ENCODE measurements at regions not wholly inside any gene's neighbourhood (a gene's known extent, or its start where the extent isn't known, plus 50 kb on each side); places are given as distances from the start of the nearest gene placed in this dataset.

DNA sequence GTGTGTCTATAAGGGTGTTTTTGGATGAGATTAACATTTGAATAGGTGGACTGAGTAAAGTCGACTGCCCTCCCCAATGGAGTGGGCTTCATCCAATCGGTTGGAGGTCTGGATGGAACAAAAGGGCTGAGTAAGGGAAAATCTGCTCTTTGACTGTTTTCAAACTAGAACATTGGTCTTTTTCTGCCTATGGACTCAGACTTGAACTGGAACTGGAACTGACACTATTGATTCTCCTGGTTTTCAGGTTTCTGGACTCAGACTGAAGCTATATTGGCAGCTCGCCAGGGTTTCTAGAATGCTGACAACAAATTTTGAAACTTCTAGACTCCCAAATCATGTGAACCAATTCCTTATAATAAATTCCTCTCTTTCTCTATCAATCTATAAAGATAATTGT lies 498.9 kb upstream of the EPHA7 start:
- H3K27me3 Mint-ChIP-seq = no peaks in the 10 kb centered on the region

DNA sequence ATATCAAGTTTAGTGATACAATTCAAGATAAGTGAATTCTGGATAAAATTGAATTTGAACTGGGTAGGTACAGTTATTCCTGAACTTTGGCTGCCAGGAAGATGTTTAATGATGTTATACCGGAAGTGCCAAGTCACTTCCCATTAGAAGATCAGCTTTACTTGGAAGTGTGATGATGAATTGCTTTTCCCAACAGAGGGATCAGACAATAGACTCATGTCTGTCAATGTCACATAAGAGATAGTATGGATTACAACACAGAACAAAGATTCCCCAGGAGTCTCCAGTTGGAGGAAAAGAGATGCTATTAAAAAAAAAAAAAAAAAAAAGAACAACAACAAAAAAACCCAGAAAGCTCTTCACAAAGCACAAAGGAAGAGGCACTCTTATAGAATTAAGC lies 497.9 kb upstream of the EPHA7 start:
- DNase-seq = no peak
- ATAC-seq = no peak
- CTCF ChIA-PET = no interaction called here
- no peak overlapping the region for H3K27ac Mint-ChIP-seq
- no peaks in the 10 kb centered on the region for H3K36me3 Mint-ChIP-seq
- no peaks in the 10 kb centered on the region for H3K27me3 Mint-ChIP-seq
- no peak overlapping the region for H3K4me3 Mint-ChIP-seq
- no peaks in the 10 kb centered on the region for H3K4me1 Mint-ChIP-seq
- H3K9me3 Mint-ChIP-seq (ENCODE audit: low read depth) = no peaks in the 10 kb centered on the region

More for the DNA sequence above, 498.9 kb upstream of the EPHA7 start:
- DNase-seq = no peak
- ATAC-seq = no peak
- Mint-ChIP-seq H3K9me3 (ENCODE audit: low read depth) (no peaks in the 10 kb centered on the region), H3K4me3 (no peak overlapping the region), H3K4me1 (no peaks in the 10 kb centered on the region), H3K27ac (no peak overlapping the region), H3K36me3 (no peaks in the 10 kb centered on the region)
- CTCF ChIA-PET = no interaction called here

DNA sequence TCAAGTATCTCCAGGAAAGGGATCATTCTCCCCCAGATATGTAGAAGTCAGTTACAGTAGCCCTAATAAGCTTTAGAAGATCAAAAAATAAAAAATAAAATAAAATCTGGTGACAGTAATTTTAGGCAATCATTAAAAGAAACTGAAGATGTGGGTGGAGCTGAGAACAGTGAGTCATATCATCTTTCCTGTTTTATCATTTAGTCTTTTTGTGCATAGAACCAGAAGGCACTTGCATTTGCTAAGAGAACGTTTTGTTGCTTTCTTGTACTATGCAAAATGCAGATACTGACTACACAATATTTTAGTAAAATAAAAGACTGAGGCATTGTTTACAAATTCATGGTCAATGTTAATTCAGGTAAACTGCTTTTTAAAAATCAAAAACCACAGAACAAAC lies 497.4 kb upstream of the EPHA7 start:
- CTCF ChIA-PET = no interaction called here

DNA sequence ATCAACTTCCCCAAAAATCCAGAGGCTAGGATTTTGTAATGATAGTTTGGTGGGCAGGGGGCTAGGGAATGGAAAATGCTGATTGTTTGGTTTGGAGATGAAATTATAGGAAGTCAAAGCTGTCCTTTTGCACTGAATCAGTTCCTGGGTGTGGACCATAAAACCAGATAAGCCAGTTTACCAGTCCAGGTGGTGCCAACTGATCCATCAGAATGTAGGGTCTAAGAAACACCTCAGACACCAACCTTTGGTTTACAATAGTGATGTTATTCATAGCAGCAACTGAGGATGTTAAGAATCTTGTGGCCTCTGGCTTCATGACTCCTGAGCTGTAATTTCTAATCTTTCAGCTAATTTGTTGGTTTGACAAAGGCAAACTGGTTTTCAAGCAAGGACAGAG lies 496.6 kb upstream of the EPHA7 start:
- Mint-ChIP-seq H3K36me3 (no peaks in the 10 kb centered on the region), H3K4me3 (no peak overlapping the region), H3K9me3 (ENCODE audit: low read depth) (no peaks in the 10 kb centered on the region), H3K4me1 (no peaks in the 10 kb centered on the region), H3K27ac (no peak overlapping the region), H3K27me3 (no peaks in the 10 kb centered on the region)
- DNase-seq (no peak), ATAC-seq (no peak)
- CTCF ChIA-PET = no interaction called here

More for the DNA sequence above, 497.4 kb upstream of the EPHA7 start:
- DNase-seq = no peak
- Mint-ChIP-seq H3K27ac (no peak overlapping the region), H3K36me3 (no peaks in the 10 kb centered on the region), H3K4me1 (no peaks in the 10 kb centered on the region), H3K27me3 (no peaks in the 10 kb centered on the region), H3K4me3 (no peak overlapping the region), H3K9me3 (ENCODE audit: low read depth) (no peaks in the 10 kb centered on the region)
- ATAC-seq = no peak

DNA sequence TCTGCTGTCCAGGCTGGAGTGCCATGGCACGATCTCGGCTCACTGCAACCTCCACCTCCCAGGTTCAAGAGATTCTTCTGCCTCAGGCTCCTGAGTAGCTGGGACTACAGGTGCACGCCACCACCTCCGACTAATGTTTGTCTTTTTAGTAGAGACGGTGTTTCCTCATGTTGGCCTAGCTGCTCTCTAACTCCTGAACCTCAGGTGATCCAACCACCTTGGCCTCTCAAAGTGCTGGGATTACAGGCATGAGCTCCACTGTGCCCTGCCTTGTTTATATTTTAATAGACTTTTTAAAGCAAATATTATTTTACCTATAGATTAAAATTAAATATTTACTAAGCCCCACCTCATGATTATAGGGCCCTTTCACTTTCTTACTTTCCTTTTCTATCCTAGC lies 483.2 kb upstream of the EPHA7 start:
- Mint-ChIP-seq H3K27me3 (no peaks in the 10 kb centered on the region), H3K27ac (no peak overlapping the region), H3K4me1 (no peaks in the 10 kb centered on the region), H3K36me3 (no peaks in the 10 kb centered on the region), H3K9me3 (ENCODE audit: low read depth) (no peaks in the 10 kb centered on the region), H3K4me3 (no peak overlapping the region)
- DNase-seq (no peak), ATAC-seq (no peak)
- CTCF ChIA-PET = no interaction called here

DNA sequence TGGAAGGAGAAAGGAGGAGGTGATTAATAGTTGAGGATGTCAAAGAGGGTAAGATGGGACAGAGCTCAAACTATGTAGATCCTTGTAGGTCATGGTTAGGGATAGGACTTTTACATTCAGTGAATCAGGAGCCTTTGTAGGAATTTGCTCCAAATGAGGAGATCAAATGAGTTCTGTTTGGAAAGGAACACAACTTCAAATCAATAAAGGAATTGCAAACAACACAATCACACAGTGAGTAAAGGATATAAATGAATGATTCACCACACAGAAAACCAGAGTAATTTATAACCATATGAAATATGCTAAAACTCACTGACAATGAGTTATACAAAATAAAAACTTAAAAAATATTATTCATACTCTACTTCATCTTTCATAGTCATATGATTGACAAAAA lies 480.8 kb upstream of the EPHA7 start:
- H3K27me3 Mint-ChIP-seq = no peaks in the 10 kb centered on the region

DNA sequence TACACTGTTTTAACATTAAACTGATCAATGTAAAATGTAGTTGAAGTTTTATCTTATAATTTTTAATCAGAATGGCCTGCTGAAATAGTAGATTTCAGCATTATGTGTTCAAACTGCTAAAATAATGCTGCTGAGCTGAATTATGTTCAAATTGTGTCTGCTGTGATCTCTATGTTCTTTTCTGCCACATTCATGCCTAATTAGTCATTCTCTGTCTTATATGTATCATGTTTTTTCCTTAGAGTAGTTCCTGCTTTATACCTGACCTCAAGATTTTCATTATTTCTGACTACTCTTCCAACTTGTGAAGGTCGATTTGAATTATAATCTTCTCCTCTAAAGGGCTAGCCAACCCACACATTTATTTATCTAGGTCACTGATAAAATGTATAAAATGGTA lies 476.7 kb upstream of the EPHA7 start:
- no peak overlapping the region for H3K4me3 Mint-ChIP-seq
- ATAC-seq (no peak), DNase-seq (no peak)
- H3K4me1 Mint-ChIP-seq = no peaks in the 10 kb centered on the region
- CTCF ChIA-PET = no interaction called here
- H3K9me3 Mint-ChIP-seq (ENCODE audit: low read depth) = peaks cover 5% of the 10 kb centered on the region
- no peaks in the 10 kb centered on the region for H3K27me3 Mint-ChIP-seq
- no peaks in the 10 kb centered on the region for H3K36me3 Mint-ChIP-seq
- no peak overlapping the region for H3K27ac Mint-ChIP-seq

More for the DNA sequence above, 480.8 kb upstream of the EPHA7 start:
- H3K27ac Mint-ChIP-seq = no peak overlapping the region
- peaks cover 5% of the 10 kb centered on the region for H3K9me3 Mint-ChIP-seq (ENCODE audit: low read depth)
- H3K4me3 Mint-ChIP-seq = no peak overlapping the region
- CTCF ChIA-PET = no interaction called here
- DNase-seq (no peak), ATAC-seq (no peak)
- no peaks in the 10 kb centered on the region for H3K4me1 Mint-ChIP-seq
- H3K36me3 Mint-ChIP-seq = no peaks in the 10 kb centered on the region

DNA sequence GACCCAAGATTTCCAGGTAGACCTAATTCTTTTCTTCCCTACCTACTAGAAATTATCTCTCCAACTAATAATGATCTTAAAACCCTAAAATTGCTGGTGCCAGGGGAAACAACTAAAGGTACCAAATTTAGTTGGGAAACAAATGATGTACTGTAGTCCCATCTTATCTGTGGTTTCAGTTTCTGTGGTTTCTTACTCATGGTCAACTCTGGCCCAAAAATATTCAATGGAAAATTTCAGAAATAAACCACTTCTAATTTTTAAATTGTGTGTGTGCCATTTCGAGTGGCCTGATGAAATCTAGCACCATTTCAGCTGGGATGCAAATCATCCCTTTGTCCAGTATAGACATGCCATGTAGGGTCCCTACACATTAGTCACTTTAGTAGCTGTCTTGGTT lies 475.2 kb upstream of the EPHA7 start:
- no peaks in the 10 kb centered on the region for H3K4me1 Mint-ChIP-seq
- CTCF ChIA-PET = no interaction called here
- H3K27me3 Mint-ChIP-seq = no peaks in the 10 kb centered on the region
- peaks cover 5% of the 10 kb centered on the region for H3K9me3 Mint-ChIP-seq (ENCODE audit: low read depth)
- ATAC-seq = no peak
- no peak for DNase-seq
- H3K27ac Mint-ChIP-seq = no peak overlapping the region
- no peak overlapping the region for H3K4me3 Mint-ChIP-seq
- no peaks in the 10 kb centered on the region for H3K36me3 Mint-ChIP-seq

DNA sequence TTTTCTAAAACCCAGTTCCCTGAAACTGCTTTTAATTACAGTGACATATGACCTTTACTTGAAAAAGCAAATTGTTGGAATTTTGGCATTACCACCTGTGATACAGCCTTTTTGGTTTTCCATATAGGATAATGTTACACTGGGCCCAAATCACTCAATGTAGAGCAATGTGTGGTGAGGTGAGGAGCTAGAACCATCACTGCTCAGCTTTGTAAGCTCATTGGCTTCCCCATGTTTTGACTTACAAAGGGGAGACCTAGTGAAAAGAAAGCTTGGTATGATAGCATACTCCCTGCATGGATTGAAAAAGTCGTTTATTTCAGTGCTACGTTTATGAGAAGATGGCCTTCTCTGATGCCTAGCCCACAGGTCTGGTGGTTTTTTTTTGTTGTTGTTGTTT lies 470.4 kb upstream of the EPHA7 start:
- no peaks in the 10 kb centered on the region for H3K27me3 Mint-ChIP-seq
- H3K4me3 Mint-ChIP-seq = no peak overlapping the region
- no peak for DNase-seq
- H3K4me1 Mint-ChIP-seq = no peaks in the 10 kb centered on the region
- peaks cover 1% of the 10 kb centered on the region for H3K9me3 Mint-ChIP-seq (ENCODE audit: low read depth)
- CTCF ChIA-PET = no interaction called here
- ATAC-seq = no peak
- H3K27ac Mint-ChIP-seq = no peak overlapping the region
- no peaks in the 10 kb centered on the region for H3K36me3 Mint-ChIP-seq

DNA sequence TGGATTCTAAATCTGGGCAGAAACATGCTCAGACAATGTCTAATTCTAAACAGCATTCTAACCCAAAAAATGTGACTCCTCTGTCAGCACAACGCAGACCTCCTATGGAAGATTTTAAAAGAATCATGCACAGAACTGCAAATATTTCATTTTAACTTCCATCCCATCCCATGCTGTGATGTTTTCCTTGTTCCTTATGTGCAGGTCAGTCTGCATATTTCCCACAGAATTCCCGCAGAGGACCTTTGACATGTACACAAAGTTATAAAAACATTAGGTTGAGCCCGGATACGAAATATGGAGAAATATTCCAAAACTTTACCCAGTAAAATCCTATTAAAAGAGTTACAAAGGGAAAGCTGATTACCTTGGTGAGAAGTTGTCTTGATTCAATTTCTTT lies 467.1 kb upstream of the EPHA7 start:
- Mint-ChIP-seq H3K27ac (no peak overlapping the region), H3K4me1 (no peaks in the 10 kb centered on the region), H3K27me3 (no peaks in the 10 kb centered on the region), H3K9me3 (ENCODE audit: low read depth) (peaks cover 4% of the 10 kb centered on the region), H3K4me3 (no peak overlapping the region), H3K36me3 (no peaks in the 10 kb centered on the region)
- CTCF ChIA-PET = no interaction called here
- DNase-seq (no peak), ATAC-seq (no peak)

DNA sequence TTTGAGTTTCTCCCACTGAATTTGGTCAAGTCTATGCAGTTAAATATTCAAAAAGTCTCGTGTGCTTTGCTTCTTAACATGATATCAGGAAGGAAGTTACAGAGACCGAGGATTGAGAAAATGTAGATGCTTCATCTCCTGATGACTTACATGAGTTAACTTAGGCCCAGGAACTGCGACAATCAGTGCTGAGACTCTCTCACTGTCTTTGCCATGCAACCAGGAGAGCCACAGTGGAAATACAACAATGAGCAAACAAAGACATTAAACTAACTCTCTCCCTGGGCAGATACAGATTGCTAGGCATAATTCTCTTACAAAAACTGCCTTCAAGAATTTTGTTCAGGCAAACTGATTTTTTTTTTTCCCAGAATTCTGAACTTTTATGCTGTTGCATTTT lies 440.6 kb upstream of the EPHA7 start:
- ATAC-seq = no peak
- Mint-ChIP-seq H3K27me3 (no peaks in the 10 kb centered on the region), H3K4me1 (no peaks in the 10 kb centered on the region), H3K36me3 (no peaks in the 10 kb centered on the region), H3K27ac (no peak overlapping the region), H3K9me3 (ENCODE audit: low read depth) (peaks cover 3% of the 10 kb centered on the region), H3K4me3 (no peak overlapping the region)
- CTCF ChIA-PET = no interaction called here
- DNase-seq = no peak

DNA sequence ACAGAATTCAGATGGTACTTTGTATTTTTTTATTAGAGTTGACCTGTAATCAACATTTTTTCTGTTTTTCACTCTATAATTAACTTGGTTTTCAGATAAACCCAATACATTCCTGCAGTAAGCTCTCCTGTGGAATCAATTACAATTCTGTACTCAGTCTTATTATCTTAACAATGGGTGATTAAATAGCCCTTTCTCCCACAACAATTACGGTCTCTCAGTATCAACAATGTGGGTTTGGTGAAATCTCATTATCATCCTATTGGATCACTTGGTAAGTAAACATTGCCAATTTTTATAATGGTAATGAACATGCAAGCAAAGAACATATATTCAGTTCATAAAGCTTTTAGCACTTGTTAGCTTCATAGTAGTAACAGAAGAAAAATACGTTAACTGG lies 438.9 kb upstream of the EPHA7 start:
- Mint-ChIP-seq H3K4me3 (no peak overlapping the region), H3K27me3 (no peaks in the 10 kb centered on the region), H3K36me3 (no peaks in the 10 kb centered on the region), H3K27ac (no peak overlapping the region), H3K9me3 (ENCODE audit: low read depth) (peaks cover 4% of the 10 kb centered on the region), H3K4me1 (no peaks in the 10 kb centered on the region)
- ATAC-seq (no peak), DNase-seq (no peak)
- CTCF ChIA-PET = no interaction called here

DNA sequence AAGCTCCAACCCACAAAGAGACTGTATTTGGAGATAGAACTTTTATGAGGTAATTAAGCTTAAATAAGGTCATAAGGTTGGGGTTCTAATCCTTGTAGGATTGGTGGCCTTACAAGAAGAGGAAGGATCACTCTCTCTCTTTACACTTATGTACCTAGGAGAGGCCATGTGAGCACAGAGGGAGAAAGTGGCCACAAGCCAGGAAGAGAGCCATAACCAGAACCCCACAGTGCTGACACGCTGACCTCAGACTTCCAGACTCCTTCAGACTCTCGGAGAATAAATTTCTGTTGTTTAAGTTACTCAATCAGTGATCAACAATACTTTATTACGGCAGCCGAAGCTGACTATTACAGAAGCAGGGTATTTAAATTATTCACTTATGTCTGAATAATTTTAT lies 430.5 kb upstream of the EPHA7 start:
- CTCF ChIA-PET = no interaction called here
- H3K36me3 Mint-ChIP-seq = no peaks in the 10 kb centered on the region
- no peaks in the 10 kb centered on the region for H3K27me3 Mint-ChIP-seq
- no peak for DNase-seq
- peaks cover 2% of the 10 kb centered on the region for H3K9me3 Mint-ChIP-seq (ENCODE audit: low read depth)
- no peak overlapping the region for H3K27ac Mint-ChIP-seq
- H3K4me1 Mint-ChIP-seq = no peaks in the 10 kb centered on the region
- no peak overlapping the region for H3K4me3 Mint-ChIP-seq
- no peak for ATAC-seq

DNA sequence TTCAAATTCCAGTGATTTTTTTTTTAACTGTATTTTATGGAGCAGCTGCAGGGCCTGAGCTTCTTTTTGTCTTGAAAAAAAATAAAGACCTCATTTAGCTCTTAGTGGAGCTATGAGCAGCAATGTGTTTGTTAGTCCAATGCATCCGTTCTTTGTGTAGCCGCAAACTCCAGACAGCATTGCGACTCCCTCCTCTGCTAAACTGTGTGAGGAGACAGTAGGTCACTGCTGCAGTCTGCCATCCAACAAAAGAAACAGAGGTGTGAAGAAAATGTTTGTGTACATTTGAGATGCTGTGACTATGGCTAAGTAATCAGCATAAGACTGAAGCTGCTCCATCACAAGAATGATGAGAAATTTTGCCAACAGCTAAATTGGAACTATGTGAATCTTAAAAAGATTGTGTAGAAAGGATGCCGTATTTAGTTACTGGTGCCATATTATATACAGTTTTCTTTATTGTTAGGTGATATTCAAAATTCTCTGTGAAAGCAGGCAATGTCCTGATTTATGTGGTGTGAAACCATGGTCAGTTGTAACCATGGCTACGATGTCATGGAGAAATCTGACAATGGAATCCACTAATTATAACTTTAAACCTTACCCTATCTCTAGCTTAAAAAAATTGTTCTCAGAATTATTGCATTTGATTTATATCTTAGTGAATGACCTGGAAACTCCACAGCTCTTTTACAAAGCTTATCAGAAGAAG lies 428.8 kb upstream of the EPHA7 start:
- H3K4me3 Mint-ChIP-seq = no peak overlapping the region
- no peaks in the 10 kb centered on the region for H3K36me3 Mint-ChIP-seq
- DNase-seq = no peak
- CTCF ChIA-PET = no interaction called here
- H3K27ac Mint-ChIP-seq = no peak overlapping the region
- H3K4me1 Mint-ChIP-seq = no peaks in the 10 kb centered on the region
- H3K9me3 Mint-ChIP-seq (ENCODE audit: low read depth) = peaks cover 1% of the 10 kb centered on the region
- H3K27me3 Mint-ChIP-seq = no peaks in the 10 kb centered on the region
- no peak for ATAC-seq

DNA sequence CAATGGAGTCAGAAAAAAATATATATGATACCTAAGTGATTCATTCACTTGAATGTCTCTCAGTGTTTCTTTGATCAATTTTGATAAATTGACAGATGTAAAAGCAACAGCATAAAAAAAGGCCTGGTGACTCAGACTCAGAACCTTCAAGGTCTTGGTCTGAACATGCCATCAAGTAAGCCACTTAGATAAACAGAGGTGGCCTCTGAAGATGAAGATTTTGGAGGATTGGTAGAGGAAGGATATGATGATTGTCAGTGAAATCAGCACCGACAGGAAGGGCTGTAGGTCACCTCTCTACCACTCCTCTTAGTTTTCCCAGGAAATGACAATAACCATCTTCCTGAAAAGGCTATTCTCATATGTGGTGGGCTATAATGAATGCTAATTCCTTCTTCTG lies 422.8 kb upstream of the EPHA7 start:
- H3K4me1 Mint-ChIP-seq = no peaks in the 10 kb centered on the region

More for the DNA sequence above, 422.8 kb upstream of the EPHA7 start:
- H3K27ac Mint-ChIP-seq = no peak overlapping the region
- no peak for DNase-seq
- no peaks in the 10 kb centered on the region for H3K27me3 Mint-ChIP-seq
- ATAC-seq = no peak
- no peaks in the 10 kb centered on the region for H3K9me3 Mint-ChIP-seq (ENCODE audit: low read depth)
- no peaks in the 10 kb centered on the region for H3K36me3 Mint-ChIP-seq
- no peak overlapping the region for H3K4me3 Mint-ChIP-seq
- CTCF ChIA-PET = no interaction called here
